Esophagus squamous epithelium (tissue), 4 donors: ENCODE measurements at regions not wholly inside any gene's neighbourhood (a gene's known extent, or its start where the extent isn't known, plus 50 kb on each side); places are given as distances from the start of the nearest gene placed in this dataset.

ENCODE experiments used
- POLR2A ChIP-seq, 4 donors: fragments of 450-650 bp; IDR thresholded peaks; one replicate each; pipeline ENCODE4 v1.6.1; 2017; ENCODE audit warnings: antibody characterized with exemption in 4 of 4, mild to moderate bottlenecking in 4 of 4, moderate library complexity in 3 of 4
- TF ChIP-seq, protein P1 (sequence below), 6 experiments: fragments of 450-650 bp in 4 of 6; fragments of 200-600 bp in 2 of 6; sonication (generic) in 2 of 6; IDR thresholded peaks; one replicate each; pipeline ENCODE4 v1.5.1; 2016 to 2019; ENCODE audit warnings: antibody characterized with exemption in 6 of 6, mild to moderate bottlenecking in 4 of 6, moderate library complexity in 4 of 6

DNA sequence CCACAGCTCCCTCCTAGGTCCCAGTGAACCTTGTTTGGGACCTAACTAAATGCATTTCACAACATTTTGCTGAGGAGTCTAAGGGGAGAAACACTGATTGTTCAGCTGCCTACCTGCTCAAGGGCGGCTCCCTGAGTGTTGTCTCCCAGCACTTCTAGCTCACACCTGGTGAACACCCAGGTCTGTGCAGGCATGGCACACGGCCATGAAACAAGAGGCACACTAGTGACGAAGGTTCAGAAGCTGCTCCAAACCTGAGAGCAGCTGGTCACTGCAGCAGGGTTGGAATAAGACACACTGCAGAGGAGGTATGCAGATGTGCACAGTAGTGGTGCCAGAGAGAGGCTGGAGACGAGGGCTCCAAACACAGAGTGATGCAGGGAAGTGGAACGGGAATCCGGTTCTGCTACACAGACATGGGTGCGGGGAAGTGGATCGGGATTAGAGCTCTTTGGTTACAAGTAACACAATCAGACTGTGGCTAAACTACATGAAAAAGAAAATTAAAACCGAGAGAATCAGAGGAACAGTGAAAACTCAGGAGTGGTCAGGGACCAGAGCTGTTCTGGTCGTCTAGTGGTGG is 486.1 kb upstream of the CDH4 start:
- TF ChIP-seq, protein P1, sequence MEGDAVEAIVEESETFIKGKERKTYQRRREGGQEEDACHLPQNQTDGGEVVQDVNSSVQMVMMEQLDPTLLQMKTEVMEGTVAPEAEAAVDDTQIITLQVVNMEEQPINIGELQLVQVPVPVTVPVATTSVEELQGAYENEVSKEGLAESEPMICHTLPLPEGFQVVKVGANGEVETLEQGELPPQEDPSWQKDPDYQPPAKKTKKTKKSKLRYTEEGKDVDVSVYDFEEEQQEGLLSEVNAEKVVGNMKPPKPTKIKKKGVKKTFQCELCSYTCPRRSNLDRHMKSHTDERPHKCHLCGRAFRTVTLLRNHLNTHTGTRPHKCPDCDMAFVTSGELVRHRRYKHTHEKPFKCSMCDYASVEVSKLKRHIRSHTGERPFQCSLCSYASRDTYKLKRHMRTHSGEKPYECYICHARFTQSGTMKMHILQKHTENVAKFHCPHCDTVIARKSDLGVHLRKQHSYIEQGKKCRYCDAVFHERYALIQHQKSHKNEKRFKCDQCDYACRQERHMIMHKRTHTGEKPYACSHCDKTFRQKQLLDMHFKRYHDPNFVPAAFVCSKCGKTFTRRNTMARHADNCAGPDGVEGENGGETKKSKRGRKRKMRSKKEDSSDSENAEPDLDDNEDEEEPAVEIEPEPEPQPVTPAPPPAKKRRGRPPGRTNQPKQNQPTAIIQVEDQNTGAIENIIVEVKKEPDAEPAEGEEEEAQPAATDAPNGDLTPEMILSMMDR (IDR thresholded peaks at IDR 0.05): no peak
- TF ChIP-seq POLR2A (IDR thresholded peaks at IDR 0.05): no peak
